ENCODE measurements at regions not wholly inside any gene's neighbourhood (a gene's known extent, or its start where the extent isn't known, plus 50 kb on each side); places are given as distances from the start of the nearest gene placed in this dataset.

DNA sequence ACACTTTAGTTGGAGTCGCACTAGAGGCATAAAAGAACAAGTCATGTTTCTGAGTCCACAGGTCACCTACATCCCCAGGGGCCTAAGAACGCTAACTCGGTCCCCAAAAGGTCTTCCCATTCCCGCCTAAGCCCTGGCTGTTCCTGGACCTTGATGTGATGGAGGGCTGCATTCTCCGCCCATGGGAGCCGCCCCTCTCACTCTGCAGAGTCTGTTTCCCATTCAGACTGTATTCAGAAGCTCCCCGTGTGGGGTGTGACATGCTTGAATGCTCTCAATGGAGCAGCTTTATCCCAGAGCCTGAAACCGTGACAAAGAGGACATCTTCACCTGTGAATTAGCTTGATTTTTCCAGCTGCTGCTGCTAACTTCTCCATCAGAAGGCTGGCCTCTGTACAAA, 319.0 kb upstream of the KLHL29 start:
- no peak for DNase-seq

DNA sequence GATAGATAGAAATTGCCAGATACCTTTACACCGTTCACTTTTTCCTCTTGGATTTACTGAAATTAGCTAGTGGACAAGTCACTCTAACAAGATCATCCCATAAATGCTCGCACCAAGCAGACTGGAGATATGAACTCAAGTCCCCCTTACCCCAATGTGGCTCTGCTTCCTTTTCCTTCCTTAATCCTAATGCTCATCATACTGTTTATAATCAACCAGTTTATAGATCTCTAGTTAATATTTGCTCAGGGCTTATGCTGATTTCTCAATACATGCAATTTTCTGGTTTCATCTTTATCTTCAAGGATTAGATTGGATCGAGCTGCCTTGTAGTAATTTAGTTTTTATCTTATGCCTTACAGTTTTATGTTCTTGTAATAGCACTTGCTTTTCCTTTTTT, 318.3 kb upstream of the KLHL29 start:
- DNase-seq = no peak

DNA sequence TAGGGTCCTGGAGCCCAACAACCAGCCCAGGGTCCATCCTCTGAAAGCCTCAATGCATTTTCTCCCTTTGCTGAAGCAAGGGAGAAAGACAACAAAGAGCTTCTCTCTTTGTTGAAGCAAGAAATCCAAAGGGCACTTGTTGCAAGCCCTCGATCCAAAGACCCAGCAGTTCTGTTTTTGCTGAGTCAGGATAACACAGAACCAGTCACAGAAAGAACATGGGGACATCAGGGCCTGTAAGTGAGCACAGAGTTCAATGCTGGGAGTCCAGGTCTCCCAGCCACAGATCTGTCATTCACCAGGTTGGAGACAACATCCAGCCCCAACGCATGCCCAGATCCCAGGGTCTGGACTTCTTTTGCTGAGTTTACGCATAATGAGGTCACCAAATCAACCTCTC, 315.8 kb upstream of the KLHL29 start:
- no peak for DNase-seq

DNA sequence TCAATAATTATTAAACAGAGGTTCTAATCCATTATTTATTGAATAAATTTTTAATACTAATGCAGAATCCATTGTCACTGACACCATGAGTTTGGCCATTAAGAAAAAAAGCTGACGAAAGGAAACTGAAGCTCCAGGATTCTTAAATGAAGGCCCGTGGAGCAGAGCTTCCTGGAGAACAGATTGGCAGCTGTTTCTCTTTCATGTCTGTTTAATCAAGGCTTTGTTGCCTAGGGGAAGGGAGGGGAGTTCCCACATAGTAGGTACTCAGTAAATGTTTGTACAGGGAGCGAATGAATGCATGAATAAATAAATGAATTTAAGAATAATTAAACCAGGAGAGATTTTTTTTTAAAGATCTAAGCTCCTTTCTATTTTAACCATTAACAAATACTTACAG, 315.1 kb upstream of the KLHL29 start:
- no peak for DNase-seq

DNA sequence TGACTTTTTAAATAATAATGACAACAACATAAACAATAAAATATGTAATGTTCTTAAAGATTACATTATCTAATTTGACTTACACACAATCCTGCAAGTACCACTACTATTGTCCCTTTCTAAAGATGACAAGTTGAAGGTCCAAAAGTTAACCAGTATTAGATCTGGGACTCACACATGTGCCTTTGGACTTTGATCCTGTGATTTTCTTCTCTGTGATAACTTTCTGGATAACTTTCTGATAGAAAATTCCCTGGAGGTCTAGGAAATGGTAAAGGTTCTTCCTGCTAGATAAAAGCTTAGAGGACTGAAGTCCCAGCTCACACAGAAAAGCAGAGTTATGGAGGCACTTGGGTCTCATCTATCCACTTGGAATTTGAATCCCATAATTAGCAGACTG, 311.9 kb upstream of the KLHL29 start:
- no peak for DNase-seq

DNA sequence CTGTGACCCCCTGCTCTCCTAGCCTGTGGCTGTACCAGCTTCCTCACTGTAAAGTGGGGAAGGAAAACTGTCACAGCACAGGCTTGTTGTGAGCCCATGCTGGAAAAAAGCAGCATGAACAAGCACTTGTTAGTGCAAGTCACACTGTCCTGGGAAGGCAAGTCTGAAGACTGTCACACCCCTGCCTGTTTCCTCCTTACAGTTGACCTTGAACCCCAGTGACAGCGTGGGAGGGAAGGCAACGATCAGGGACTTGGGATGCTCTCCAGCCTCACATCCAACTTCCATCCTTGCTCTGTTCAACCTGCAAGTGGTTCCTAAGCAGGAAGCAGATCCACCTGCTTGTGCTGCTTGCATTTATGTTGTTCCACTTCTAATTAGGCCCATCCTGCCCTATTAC, 311.3 kb upstream of the KLHL29 start:
- DNase-seq = no peak

DNA sequence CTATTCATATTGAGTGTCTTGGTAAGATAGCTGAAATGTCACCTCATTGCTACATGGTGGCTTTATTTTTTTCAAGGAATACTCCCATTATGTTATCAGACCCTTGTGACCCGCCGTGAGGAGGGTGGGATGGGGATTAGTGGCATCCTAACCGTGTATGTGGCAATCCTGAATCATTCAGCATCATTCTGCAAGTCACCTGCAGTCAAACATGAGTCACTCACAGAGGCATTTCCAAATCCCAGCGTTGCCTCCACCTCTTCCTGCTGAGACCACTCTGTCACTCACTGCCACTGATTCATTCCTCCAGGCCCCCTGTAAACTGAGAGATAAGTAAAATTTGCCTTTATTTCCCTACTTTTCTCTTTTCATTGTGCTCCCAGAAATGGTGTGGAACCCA, 307.4 kb upstream of the KLHL29 start:
- DNase-seq = no peak

DNA sequence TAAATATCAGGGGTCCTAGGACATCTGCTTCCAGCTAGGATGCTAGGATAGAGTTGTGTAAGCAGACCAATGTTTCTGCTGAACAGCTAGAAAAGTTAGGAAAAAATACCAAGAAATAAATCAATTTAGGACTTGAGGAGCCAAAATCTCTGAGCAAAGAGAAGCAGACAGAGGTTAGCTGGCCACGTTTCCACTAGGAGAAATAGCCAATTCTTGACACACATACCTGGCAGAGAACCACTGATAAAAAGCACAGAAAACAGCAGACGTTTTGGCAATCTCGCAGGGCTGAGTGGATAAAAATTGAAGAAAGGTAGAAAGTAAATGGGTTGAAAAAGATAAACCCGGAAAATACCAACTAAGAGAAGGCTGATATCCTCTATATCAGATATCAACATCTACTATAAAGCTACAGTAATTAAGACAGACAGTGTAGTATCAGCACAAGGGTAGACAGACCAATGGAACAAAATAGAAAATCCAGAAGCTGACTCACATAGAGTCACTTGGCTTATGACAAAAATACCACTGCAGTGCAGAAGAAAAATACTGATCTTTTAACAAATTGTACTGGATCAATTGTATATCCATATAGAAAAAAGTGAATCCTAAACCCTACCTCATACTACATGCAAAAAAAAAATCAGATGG, 306.1 kb upstream of the KLHL29 start:
- peak; percentile 42 for DNase-seq

DNA sequence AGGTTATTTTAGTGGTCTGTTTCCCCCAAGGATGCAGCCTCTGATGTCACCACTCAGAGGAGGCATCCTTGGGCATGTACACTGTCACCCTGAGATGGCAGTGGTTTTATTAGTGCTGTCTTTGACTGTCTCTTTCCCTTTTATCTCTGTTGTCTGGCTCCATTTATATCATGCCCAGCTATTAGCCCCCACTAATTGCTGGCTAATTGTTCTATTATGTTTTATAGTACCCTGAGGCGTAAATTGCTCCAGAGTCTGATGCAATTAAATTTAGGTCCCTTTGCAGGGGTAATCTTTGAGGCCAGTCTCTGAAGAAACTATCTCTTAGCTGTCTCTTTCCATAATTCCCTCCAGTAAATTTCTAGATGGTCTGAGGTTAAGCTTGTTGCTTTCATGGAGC, 301.0 kb upstream of the KLHL29 start:
- DNase-seq = no peak

DNA sequence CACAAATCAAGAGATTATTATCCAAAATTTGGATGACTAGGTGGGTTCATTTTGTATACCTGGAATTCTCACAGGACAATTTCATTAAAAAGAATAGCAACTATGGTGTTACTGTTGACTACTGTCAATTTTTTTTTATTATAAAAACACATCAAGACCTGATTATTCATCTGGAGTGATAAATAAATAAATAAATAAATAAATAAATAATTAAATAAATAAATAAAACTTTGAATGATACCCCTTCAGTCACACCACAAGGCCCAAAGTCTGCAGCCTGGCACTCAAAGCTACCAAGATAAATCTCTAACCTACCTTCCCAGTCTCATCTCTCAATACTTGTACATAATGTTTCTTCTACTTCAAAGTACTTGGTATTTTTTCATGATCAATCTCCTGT, 294.0 kb upstream of the KLHL29 start:
- no peak for DNase-seq

DNA sequence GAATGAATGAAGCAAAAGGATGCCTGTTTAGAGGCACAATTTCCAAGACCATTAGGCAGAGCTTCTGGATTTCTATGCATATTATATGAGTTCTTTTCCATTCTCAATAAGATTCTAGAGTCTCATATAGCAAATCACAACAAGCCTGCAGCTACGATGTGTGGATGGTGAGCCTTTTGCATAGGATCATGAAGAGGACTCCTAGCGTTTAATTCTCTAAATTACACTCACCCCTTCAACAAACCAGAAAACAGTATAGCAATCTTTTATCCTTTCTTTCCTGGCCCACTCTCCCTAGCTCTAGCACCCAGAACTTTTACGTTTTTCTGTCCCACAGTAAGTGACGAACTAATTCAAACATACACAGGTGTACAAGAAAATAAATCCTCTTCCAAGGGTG, 293.1 kb upstream of the KLHL29 start:
- DNase-seq = no peak

DNA sequence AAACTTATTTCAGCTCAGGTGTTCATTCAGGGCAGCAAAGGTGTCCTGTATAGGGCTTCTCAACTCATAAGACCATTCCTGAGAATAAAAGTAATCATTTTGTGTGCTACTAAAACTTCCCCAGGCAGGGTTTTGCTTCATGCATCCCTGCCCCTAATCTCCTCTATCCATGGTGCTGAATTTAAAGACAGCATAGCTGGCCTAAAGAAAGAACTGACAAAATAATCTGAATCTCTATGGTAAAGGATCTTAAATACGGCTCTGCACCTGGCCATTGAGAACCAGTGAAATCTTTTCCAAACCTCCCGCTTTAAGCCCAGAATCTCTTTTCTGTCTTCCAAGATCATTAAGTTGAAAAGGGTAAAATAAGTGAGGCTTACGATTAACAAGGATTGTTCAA, 292.1 kb upstream of the KLHL29 start:
- DNase-seq = peak; percentile 38

DNA sequence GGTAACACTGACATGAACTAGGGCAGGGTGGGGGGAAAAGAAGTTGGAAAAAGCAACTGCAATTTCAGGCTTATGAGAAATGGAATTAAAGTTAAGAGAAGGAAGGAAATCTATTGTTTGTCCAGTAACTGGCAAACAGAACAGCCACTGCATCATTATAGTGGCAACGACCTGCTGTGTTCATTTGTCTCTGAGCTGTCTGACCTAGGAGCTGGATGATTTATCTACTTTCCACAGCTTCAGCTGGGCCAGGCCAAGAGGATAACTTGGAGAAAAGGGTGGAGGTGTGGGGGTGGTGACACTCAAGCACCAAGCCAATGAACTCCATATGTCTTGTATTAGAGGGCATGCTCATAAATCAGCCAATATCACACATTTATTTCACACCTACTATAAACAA, 291.5 kb upstream of the KLHL29 start:
- no peak for DNase-seq

DNA sequence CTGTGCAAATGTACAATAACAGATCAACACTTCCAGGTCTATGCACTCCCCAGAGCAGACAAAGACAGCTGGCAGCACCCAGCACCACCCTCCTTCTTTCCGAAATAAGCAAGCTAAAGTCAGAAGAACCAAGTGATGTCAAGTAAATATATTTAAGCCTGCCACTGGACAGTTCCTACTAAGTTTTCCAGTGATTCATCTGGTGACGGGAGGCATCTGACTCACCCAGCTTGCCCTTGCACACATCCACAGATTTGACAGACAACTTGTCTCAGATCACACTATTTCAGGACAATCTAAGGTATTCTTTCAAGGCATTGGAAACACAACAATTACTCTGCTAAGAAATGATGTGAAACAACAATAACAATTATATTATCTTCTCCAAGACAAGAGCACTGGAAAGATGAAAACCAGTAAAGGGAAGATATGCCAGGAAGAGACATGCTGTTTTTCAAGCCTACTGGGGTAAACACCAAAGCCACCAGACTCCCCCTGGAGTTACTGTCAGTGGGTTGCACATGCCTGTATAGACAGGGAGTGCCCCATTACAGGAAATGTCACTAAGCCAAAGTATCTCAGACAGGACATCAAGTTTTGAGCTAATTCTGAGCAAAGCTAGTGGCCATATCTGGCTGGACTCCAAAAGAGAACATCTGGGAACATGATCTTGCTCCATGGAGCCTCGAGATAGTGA, 287.9 kb upstream of the KLHL29 start:
- no peak for DNase-seq

DNA sequence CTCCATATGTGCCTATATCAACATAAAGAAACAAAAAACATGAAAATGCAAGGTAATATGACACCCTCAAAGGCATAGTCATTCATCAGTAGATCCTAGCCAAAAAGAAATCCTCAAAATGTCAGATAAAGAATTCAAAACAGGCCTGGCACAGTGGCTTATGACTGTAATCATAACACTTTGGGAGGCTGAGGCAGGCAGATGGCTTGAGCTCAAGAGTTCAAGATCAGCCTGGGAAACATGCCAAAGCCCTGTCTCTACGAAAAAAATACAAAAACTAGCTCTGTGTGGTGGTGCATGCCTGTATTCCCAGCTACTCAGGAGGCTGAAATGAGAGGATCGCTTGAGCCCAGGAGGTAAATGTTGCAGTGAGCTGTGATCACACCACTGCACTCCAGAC, 284.6 kb upstream of the KLHL29 start:
- no peak for DNase-seq

DNA sequence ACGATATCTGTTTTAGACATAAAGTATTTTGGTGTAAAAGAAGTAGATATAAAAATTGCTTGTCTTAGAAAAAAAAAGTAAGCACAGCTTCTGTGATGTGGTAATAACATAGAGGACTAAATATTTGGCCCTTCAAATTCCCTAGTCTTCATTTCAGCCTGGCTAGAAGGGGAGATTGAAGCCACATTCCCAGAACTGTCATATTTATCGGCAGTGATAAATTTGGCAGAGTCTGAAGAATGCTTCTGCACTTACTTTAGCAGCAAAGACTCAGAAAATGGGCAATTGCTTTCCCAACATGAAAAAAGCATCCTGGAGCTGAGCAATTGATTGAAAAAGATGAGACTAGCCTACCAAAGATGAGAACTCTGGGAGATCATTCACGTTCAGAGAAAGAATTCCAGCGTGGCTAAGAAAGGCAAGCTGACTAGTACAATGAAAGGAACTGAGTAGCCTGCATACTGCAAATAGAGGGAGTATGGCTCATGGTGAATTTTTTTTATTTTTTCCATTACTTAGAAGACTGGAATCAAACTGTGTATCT, 278.7 kb upstream of the KLHL29 start:
- DNase-seq = peak; percentile 13

DNA sequence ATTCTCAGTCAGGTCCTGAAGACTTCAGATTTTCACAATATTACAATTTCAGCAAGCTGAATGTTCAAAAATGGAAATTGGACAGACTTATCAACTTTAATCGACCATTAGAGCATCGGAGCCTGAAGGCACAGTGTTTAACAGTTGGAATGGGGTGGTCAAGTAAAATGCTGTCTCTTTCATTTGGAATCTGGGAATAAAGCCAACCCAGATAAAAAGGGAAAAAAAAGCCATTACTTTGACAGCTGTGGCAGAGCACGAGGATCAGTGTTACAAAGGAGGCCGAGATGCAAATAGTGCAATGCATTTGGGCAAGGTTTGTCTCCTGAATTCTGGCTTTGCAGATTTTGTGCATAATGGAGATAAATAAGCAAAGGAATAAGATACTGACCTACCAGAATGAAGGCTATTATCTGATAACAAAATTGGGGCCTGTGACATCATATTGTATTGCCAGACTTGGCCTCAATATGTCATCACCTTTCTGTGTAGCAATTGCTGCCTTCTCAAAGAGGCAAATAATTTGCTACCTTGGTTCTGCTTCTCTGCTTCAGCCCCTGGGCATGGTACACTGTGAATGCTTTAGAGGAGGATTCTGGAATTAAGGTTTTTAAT, 277.5 kb upstream of the KLHL29 start:
- DNase-seq = no peak

DNA sequence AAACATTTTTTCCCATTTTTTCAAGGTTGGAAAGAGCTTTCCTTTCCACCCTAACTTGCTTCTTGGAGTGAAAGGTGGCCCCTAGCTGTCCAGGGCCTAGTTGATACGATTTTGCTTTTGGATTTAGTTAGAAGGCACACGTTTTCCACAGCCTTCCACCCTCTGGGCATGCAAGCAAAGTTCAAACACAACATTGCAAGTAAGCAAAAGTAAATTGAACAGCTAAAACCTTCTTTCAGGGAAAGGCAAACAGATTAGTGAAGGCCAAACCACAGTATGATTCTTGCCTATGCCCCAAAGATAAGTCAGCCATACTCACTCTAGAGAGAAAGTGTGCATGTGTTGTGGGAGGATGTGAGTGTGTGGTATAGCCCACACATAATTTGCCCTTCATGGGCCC, 273.7 kb upstream of the KLHL29 start:
- DNase-seq = no peak

DNA sequence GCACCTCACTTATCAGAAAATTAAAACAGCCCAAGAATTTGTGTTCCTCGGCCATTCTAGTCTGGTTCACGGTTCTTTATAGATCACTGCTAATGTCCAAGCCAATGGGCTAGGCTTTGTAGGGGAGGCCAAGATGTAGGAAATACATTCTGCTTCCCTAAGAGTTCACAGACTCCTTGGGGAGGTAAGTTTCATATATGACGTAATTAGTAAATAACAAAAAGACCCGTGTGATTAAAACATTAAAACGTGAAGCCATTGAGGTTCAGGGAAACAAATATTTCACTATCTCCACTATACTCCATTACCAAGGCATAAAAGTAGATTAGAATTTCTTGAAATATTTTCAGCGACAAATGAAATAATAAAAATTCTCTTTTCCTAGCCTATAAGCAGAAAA, 272.5 kb upstream of the KLHL29 start:
- DNase-seq = no peak

DNA sequence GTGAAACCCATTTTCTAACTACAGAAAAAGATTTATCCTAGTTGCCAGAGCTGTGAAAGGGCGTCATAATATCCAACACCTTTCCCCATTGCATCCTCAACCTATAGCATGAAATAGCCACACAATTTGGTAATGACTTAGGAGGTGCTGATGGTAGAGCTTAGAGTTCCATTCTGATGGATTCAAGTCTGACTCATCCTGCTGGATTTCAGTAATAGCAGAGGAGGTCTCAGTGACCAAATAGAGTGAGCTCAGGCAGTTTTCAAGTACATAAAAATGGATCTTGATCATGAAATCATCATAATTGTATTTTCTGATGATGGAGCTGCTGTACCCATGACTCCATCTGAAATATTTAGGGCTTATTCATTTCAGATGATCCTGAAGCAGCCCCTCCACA, 270.7 kb upstream of the KLHL29 start:
- no peak for DNase-seq

DNA sequence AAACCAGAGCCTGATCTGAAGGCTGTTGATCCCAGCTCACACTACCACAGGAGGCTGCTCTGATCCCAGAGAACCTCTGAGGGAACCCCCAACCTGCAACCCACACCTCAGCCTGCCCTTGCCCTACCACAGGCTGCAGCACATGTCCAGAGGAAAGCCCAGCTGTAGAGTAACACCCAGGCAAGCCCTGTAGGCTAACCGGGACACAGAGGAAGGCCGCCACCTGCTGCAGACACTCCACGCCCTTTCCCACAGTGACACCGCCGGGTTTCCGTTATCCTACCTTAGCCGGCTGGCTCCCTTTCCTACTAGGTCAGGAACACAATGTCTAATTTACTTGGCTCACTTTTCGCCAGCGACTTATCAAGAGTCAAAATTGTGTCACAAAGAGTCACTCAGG, 266.7 kb upstream of the KLHL29 start:
- DNase-seq = no peak

DNA sequence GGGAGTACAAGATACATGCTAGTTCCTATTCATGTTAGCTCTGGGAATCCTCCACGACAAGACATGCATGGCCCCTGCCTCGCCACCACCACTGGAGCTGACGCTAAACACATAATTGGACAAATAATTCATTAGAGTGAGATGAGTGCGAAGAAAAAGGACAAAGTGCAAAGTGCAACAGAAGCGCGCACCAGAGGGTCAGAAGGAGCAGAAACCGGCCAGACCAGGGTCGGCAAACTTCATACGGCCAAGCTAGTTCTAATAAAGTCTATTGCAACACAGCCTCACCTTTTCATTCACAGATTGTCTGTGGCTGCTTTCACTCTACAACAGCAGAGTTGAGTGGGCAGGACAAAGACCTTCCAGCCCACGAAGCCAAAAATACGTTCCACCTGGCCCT, 266.1 kb upstream of the KLHL29 start:
- DNase-seq = no peak

DNA sequence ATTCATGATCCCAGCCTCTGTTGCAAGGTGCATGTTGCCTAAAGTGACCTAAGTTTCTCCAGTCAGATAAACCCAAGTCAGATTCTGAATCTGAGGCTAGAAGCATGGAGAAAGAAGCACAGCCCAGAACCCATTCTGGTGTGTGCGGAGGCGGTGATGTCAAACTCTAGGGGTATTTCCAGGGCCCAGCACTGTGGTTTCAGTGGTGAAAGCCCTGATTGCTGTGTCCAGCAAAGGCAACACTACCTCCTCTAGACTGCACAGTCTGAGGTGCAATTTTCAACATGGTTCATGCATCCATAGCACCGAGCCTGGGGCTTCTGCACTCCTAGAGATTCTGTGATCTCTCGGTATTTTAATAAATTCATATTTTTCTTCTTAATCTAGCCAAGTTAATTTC, 264.8 kb upstream of the KLHL29 start:
- DNase-seq = no peak

DNA sequence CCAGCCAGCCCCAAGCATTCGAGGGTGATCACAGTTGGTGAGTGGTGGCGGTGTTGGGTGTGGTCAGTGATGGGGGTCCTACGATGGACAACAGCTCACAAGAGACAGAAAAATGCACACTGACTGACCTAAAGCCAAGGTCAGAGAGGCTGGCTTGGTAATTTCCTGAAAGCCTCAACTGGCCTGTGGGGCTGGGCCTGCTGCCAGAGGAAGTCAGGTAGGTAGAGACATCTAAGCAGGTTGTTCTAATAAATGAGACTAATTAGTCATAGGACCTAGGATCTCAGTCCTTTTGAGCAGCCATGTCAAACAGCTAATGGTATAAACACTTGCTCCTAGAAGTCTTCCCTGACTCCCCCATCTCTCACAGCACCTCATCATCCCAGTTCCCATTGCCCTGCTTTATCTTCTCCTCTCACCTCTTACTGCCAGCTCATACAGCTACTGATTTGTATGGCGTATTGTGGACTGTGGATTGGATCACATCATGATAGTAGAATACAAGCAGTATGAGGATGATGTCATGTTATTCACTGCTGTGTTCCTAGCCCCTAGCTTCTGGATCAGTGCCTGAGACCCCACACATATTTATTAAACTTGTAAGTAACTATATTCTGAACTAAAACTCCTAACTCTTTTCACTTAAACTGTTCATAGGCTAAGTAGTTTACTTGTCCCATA, 262.9 kb upstream of the KLHL29 start:
- no peak for DNase-seq
